Uterus (tissue), 3 donors: ENCODE measurements at regions not wholly inside any gene's neighbourhood (a gene's known extent, or its start where the extent isn't known, plus 50 kb on each side); places are given as distances from the start of the nearest gene placed in this dataset.
"Not testable (repeated sequence)": the region's sequence is repeated elsewhere in the genome, so short reads cannot be mapped to it uniquely, and the experiment has no call there.

Experiments
- DNase-seq, 2 donors: peaks; one replicate each; pipeline ENCODE4 v3.0.0-alpha.2; 2019 to 2020
- H3K27ac ChIP-seq, 2 donors: fragments of 200-600 bp; sonication (generic); 1 replicate in 1 of 2; 2 replicates in 1 of 2; pipeline ENCODE4 v1.5.1; 2016 to 2018
- H3K27me3 ChIP-seq, 2 donors: fragments of 200-600 bp; sonication (generic); one replicate each; pipeline ENCODE4 v1.5.1; 2018 to 2019; ENCODE audit warnings: control low read depth in 1 of 2
- H3K36me3 ChIP-seq, 2 donors: fragments of 200-600 bp; sonication (generic); one replicate each; pipeline ENCODE4 v1.5.1; 2019; ENCODE audit warnings: control low read depth in 1 of 2
- H3K4me1 ChIP-seq, 2 donors: fragments of 200-600 bp; sonication (generic); one replicate each; pipeline ENCODE4 v1.5.1; 2018 to 2019; ENCODE audit warnings: control low read depth in 1 of 2
- H3K4me3 ChIP-seq, 2 donors: fragments of 200-600 bp; sonication (generic); 1 replicate in 1 of 2; 2 replicates in 1 of 2; pipeline ENCODE4 v1.5.1; 2018 to 2019; ENCODE audit warnings: mild to moderate bottlenecking in 1 of 2
- H3K9me3 ChIP-seq, 2 donors: fragments of 200-600 bp; sonication (generic); one replicate each; pipeline ENCODE4 v1.5.1; 2019; ENCODE audit warnings: control low read depth in 1 of 2
- intact Hi-C: fragments of 100-400 bp; cut with DNase I; formaldehyde crosslinking; loops from one replicate; pipeline ENCODE4 v1.15.1; 2023; ENCODE audit warnings: low total_unique reads
- donor health status: DM: yes; HTN: yes; CAD: no.

- intact Hi-C loops, H3K36me3 ChIP-seq, H3K4me1 ChIP-seq, H3K4me3 ChIP-seq, H3K9me3 ChIP-seq, DNase-seq, H3K27me3 ChIP-seq, H3K27ac ChIP-seq: not testable (repeated sequence)
Measured at GRCh38 chr21:5975719-5976118, 4545.7 kb upstream of the TPTE start.

GRCh38 chr21:5997586-5997985 is 4523.8 kb upstream of the TPTE start:
- H3K27ac ChIP-seq, intact Hi-C loops, H3K9me3 ChIP-seq, H3K27me3 ChIP-seq, H3K4me1 ChIP-seq, H3K4me3 ChIP-seq, H3K36me3 ChIP-seq, DNase-seq: not testable (repeated sequence)

GRCh38 chr21:6015422-6016057 is 4505.8 kb upstream of the TPTE start:
- intact Hi-C loops, DNase-seq, H3K4me1 ChIP-seq, H3K36me3 ChIP-seq, H3K9me3 ChIP-seq, H3K27me3 ChIP-seq, H3K27ac ChIP-seq, H3K4me3 ChIP-seq: not testable (repeated sequence)

GRCh38 chr21:6020460-6020859 is 4500.9 kb upstream of the TPTE start:
- H3K4me3 ChIP-seq, H3K27ac ChIP-seq, H3K27me3 ChIP-seq, H3K9me3 ChIP-seq, DNase-seq, H3K4me1 ChIP-seq, intact Hi-C loops, H3K36me3 ChIP-seq: not testable (repeated sequence)

GRCh38 chr21:6020953-6021716 is 4500.2 kb upstream of the TPTE start:
- intact Hi-C loops, H3K4me1 ChIP-seq, H3K9me3 ChIP-seq, H3K4me3 ChIP-seq, H3K27ac ChIP-seq, H3K36me3 ChIP-seq, H3K27me3 ChIP-seq, DNase-seq: not testable (repeated sequence)

GRCh38 chr21:6021717-6022270 is 4499.6 kb upstream of the TPTE start:
- H3K4me3 ChIP-seq, H3K36me3 ChIP-seq, H3K27ac ChIP-seq, H3K4me1 ChIP-seq, H3K27me3 ChIP-seq, H3K9me3 ChIP-seq, intact Hi-C loops, DNase-seq: not testable (repeated sequence)

GRCh38 chr21:6023331-6023730 is 4498.1 kb upstream of the TPTE start:
- not testable (repeated sequence) for DNase-seq

GRCh38 chr21:6025139-6025538 is 4496.2 kb upstream of the TPTE start:
- H3K36me3 ChIP-seq, H3K27ac ChIP-seq, H3K27me3 ChIP-seq, H3K9me3 ChIP-seq, DNase-seq, H3K4me1 ChIP-seq, H3K4me3 ChIP-seq, intact Hi-C loops: not testable (repeated sequence)

More at GRCh38 chr21:6023331-6023730, 4498.1 kb upstream of the TPTE start:
- H3K4me3 ChIP-seq, intact Hi-C loops, H3K27ac ChIP-seq, H3K4me1 ChIP-seq, H3K9me3 ChIP-seq, H3K36me3 ChIP-seq, H3K27me3 ChIP-seq: not testable (repeated sequence)

GRCh38 chr21:6027497-6027896 is 4493.9 kb upstream of the TPTE start:
- H3K4me3 ChIP-seq, DNase-seq, intact Hi-C loops, H3K27me3 ChIP-seq, H3K9me3 ChIP-seq, H3K4me1 ChIP-seq, H3K36me3 ChIP-seq, H3K27ac ChIP-seq: not testable (repeated sequence)

GRCh38 chr21:6034124-6034678 is 4487.2 kb upstream of the TPTE start:
- H3K27me3 ChIP-seq, H3K4me3 ChIP-seq, H3K27ac ChIP-seq, H3K4me1 ChIP-seq, H3K9me3 ChIP-seq, H3K36me3 ChIP-seq, DNase-seq, intact Hi-C loops: not testable (repeated sequence)

GRCh38 chr21:6034820-6035473 is 4486.4 kb upstream of the TPTE start:
- H3K9me3 ChIP-seq, intact Hi-C loops, H3K27me3 ChIP-seq, H3K36me3 ChIP-seq, DNase-seq, H3K27ac ChIP-seq, H3K4me3 ChIP-seq, H3K4me1 ChIP-seq: not testable (repeated sequence)

GRCh38 chr21:6035474-6036155 is 4485.8 kb upstream of the TPTE start:
- H3K4me1 ChIP-seq, intact Hi-C loops, H3K27ac ChIP-seq, H3K36me3 ChIP-seq, DNase-seq, H3K9me3 ChIP-seq, H3K4me3 ChIP-seq, H3K27me3 ChIP-seq: not testable (repeated sequence)
